ENCODE measurements at regions not wholly inside any gene's neighbourhood (a gene's known extent, or its start where the extent isn't known, plus 50 kb on each side); places are given as distances from the start of the nearest gene placed in this dataset.

- no peak for TF ChIP-seq ZNF407 (CRISPR knock-in tag; IDR thresholded peaks at IDR 0.05; ENCODE audit: not compliant biosample characterization)
- no peak for TF ChIP-seq PBX3 (CRISPR knock-in tag; IDR thresholded peaks at IDR 0.05; ENCODE audit: borderline replicate concordance)
- no peak for TF ChIP-seq MAFG (CRISPR knock-in tag; IDR thresholded peaks at IDR 0.05)
- no peak for TF ChIP-seq ZFP36L1 (CRISPR knock-in tag; IDR thresholded peaks at IDR 0.05)
- TF ChIP-seq ZNF337 (CRISPR knock-in tag; IDR thresholded peaks at IDR 0.05; ENCODE audit: borderline replicate concordance, low read depth): no peak
- TF ChIP-seq ATAD3A (CRISPR knock-in tag; IDR thresholded peaks at IDR 0.05): no peak
- no peak for TF ChIP-seq ZNF20 (CRISPR knock-in tag; IDR thresholded peaks at IDR 0.05)
- TF ChIP-seq KDM5A (IDR thresholded peaks at IDR 0.05; ENCODE audit: borderline replicate concordance, low read length): no peak
- TF ChIP-seq ASH2L (IDR thresholded peaks at IDR 0.05; ENCODE audit: insufficient read length, low read depth, low read length): no peak
- TF ChIP-seq PLRG1 (conservative IDR thresholded peaks at IDR 0.05): no peak
- TF ChIP-seq ZNF44 (CRISPR knock-in tag; IDR thresholded peaks at IDR 0.05): no peak
- no peak for TF ChIP-seq ZBTB7A (CRISPR knock-in tag; IDR thresholded peaks at IDR 0.05)
These were observed 217.9 kb upstream of the PSMD7 start (continued) for GRCh38 chr16:74078511-74079231.

Data from HepG2 (cell line).